ENCODE measurements at regions not wholly inside any gene's neighbourhood (a gene's known extent, or its start where the extent isn't known, plus 50 kb on each side); places are given as distances from the start of the nearest gene placed in this dataset.

DNA sequence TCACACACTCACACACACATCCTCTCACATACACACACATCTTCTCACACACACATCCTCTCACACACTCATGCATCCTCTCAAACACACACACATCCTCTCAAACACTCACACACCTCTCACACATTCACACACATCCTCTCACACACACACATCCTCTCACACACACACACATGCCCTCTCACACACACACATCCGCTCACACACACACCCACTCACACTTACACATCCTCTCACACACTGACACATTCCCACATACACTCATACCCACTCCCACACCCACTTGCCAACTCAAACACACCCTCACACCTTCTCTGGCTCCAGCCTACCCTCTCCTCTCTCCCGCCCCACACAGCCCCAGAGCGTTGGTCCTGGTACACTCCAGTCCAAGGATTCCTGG, 127.9 kb upstream of the SLC30A5 start:
- 63 to 65% methylated on average over 3 of the region's 3 CpGs for WGBS, 2 donors
- no peak for ATAC-seq

DNA sequence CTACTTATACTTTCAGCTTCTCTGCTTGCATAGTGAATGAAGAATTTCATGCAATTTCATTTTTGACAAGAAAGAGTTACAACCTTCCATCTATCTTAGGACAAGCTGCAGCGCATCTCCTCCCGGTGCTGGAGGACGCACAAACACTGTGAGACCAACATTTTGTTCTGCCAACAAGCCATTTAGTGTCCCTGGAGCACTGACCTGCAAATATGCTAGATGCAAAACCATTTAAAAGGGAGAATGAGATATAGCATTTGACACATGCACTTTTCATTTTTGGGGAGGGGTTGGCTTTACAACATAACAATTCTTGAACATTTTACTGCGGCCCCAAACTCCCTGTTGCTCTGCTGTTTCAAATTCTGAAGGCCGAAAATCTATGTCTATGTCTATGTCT, 127.2 kb upstream of the SLC30A5 start:
- DNase-seq = no peak
- 82 to 83% methylated on average over 5 of the region's 5 CpGs for WGBS, 2 donors
- no peaks in the 10 kb centered on the region for H3K27me3 ChIP-seq
- intact Hi-C loops (cut with DNase I) = loop anchor here (10.0 kb wide), 1 partner anchor 672 kb away; no protein-coding TSS in a partner anchor
- H3K36me3 ChIP-seq (replicated peaks in 1 of 2; ENCODE audit: insufficient read depth in 1 of 2, low read depth in 2 of 2) = no peaks in the 10 kb centered on the region
- no peaks in the 10 kb centered on the region for H3K9me3 ChIP-seq
- no peak overlapping the region for H3K27ac ChIP-seq
- ATAC-seq = no peak
- TF ChIP-seq POLR2A (IDR thresholded peaks at IDR 0.05) = no peak
- TF ChIP-seq, protein P1, sequence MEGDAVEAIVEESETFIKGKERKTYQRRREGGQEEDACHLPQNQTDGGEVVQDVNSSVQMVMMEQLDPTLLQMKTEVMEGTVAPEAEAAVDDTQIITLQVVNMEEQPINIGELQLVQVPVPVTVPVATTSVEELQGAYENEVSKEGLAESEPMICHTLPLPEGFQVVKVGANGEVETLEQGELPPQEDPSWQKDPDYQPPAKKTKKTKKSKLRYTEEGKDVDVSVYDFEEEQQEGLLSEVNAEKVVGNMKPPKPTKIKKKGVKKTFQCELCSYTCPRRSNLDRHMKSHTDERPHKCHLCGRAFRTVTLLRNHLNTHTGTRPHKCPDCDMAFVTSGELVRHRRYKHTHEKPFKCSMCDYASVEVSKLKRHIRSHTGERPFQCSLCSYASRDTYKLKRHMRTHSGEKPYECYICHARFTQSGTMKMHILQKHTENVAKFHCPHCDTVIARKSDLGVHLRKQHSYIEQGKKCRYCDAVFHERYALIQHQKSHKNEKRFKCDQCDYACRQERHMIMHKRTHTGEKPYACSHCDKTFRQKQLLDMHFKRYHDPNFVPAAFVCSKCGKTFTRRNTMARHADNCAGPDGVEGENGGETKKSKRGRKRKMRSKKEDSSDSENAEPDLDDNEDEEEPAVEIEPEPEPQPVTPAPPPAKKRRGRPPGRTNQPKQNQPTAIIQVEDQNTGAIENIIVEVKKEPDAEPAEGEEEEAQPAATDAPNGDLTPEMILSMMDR (IDR thresholded peaks at IDR 0.05) = no peak
- H3K4me1 ChIP-seq = peaks cover 4% of the 10 kb centered on the region
- H3K4me3 ChIP-seq = no peak overlapping the region

More for the DNA sequence above, 127.9 kb upstream of the SLC30A5 start:
- no peaks in the 10 kb centered on the region for H3K36me3 ChIP-seq (replicated peaks in 1 of 2; ENCODE audit: insufficient read depth in 1 of 2, low read depth in 2 of 2)
- no peak overlapping the region for H3K4me3 ChIP-seq
- H3K9me3 ChIP-seq = no peaks in the 10 kb centered on the region
- H3K27ac ChIP-seq = no peak overlapping the region
- TF ChIP-seq, protein P1 (IDR thresholded peaks at IDR 0.05) = no peak
- TF ChIP-seq POLR2A (IDR thresholded peaks at IDR 0.05) = no peak
- H3K4me1 ChIP-seq = peaks cover 4% of the 10 kb centered on the region
- no peaks in the 10 kb centered on the region for H3K27me3 ChIP-seq
- intact Hi-C loops (cut with DNase I) = loop anchor here (10.0 kb wide), 1 partner anchor 671 kb away; no protein-coding TSS in a partner anchor
- no peak for DNase-seq

DNA sequence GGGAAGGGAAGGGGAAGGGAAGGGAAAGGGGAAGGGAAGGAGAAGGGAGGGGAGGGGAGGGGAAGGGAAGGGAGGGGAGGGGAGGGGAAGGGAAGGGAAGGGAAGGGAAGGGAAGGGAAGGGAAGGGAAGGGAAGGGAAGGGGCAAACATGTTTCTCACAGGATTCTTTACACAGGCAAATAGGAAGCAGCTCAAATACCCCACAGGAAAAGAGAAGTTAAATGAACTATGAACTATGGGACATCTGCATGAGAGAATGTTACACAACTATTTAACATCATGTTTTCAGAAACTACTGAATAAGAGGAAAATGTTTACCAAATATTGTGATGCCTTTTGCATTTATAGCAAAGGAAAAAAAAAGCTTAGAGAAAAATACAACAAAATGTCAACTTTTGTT, 125.4 kb upstream of the SLC30A5 start:
- intact Hi-C loops (cut with DNase I) = loop anchor here (10.0 kb wide), 1 partner anchor 674 kb away; no protein-coding TSS in a partner anchor
- Histone ChIP-seq H3K27ac (no peak overlapping the region), H3K27me3 (no peaks in the 10 kb centered on the region), H3K4me1 (no peaks in the 10 kb centered on the region), H3K36me3 (replicated peaks in 1 of 2; ENCODE audit: insufficient read depth in 1 of 2, low read depth in 2 of 2) (no peaks in the 10 kb centered on the region), H3K4me3 (no peak overlapping the region), H3K9me3 (no peaks in the 10 kb centered on the region)
- ATAC-seq (no peak), DNase-seq (no peak)
- TF ChIP-seq, protein P1 (IDR thresholded peaks at IDR 0.05) = no peak
- TF ChIP-seq POLR2A (IDR thresholded peaks at IDR 0.05) = no peak

DNA sequence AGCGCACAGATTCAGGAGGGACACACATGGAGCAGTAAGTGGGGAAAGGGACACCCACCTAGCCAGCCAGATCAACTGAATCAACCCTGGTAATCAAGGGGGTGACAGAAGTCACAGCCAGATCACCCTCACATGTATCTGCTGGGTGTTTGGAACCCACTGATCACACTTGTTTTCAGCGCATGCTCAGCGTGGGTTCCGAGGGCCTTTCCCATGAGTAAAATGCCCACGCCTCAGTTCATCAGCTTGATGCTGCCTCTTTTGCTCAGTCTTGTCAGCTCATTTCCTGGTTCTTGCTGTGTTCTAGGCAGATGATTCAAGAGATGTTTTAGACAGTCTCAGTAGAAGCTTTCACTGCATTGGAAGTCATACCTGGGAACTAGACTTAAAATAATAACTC, 123.2 kb upstream of the SLC30A5 start:
- no peak for DNase-seq
- Histone ChIP-seq H3K4me1 (no peaks in the 10 kb centered on the region), H3K27me3 (no peaks in the 10 kb centered on the region), H3K9me3 (no peaks in the 10 kb centered on the region), H3K27ac (no peak overlapping the region), H3K36me3 (replicated peaks in 1 of 2; ENCODE audit: insufficient read depth in 1 of 2, low read depth in 2 of 2) (no peaks in the 10 kb centered on the region), H3K4me3 (no peak overlapping the region)
- 85 to 90% methylated on average over 5 of the region's 5 CpGs for WGBS, 2 donors
- intact Hi-C loops (cut with DNase I) = no loop called here
- no peak for ATAC-seq
- TF ChIP-seq POLR2A (IDR thresholded peaks at IDR 0.05) = no peak
- TF ChIP-seq, protein P1 (IDR thresholded peaks at IDR 0.05) = no peak

DNA sequence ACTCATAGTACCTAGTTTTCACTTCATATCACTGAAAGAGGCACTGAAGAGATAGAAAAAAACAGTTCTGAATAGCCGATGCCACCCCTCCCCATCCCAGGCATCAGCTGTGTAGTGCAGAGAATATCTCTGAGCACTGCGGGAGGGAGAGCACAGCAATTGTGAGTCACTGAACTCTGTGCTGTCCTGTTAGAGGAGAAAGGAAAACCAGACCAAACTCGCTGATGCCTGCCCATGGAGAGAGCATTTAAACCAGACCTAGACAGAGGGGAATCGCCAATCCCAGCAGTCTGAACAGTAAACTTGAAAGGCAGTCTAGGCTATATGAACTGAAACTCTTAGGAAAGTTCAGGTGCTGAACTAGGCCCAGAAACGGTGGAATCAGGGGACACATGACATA, 120.1 kb upstream of the SLC30A5 start:
- H3K4me1 ChIP-seq = no peaks in the 10 kb centered on the region
- no peaks in the 10 kb centered on the region for H3K9me3 ChIP-seq
- 86 to 88% methylated on average over 5 of the region's 5 CpGs for WGBS, 2 donors
- intact Hi-C loops (cut with DNase I) = no loop called here
- no peak overlapping the region for H3K27ac ChIP-seq
- no peaks in the 10 kb centered on the region for H3K36me3 ChIP-seq (replicated peaks in 1 of 2; ENCODE audit: insufficient read depth in 1 of 2, low read depth in 2 of 2)
- no peak for ATAC-seq
- H3K27me3 ChIP-seq = no peaks in the 10 kb centered on the region
- no peak for TF ChIP-seq POLR2A (IDR thresholded peaks at IDR 0.05)
- TF ChIP-seq, protein P1 (IDR thresholded peaks at IDR 0.05) = no peak
- DNase-seq = no peak
- no peak overlapping the region for H3K4me3 ChIP-seq
